ENCODE measurements at regions not wholly inside any gene's neighbourhood (a gene's known extent, or its start where the extent isn't known, plus 50 kb on each side); places are given as distances from the start of the nearest gene placed in this dataset.

- no peak for TF ChIP-seq POLR2A (IDR thresholded peaks at IDR 0.05)
- no peak for TF ChIP-seq CTCF (IDR thresholded peaks at IDR 0.05 in 8 of 11, conservative IDR thresholded peaks at IDR 0.05 in 3 of 11)
These were observed 1468.6 kb downstream of the BRD1 start for GRCh38 chr22:48358886-48359612.

Data from spleen (tissue), 7 donors.